GM12878 (cell line): ENCODE measurements at regions not wholly inside any gene's neighbourhood (a gene's known extent, or its start where the extent isn't known, plus 50 kb on each side); places are given as distances from the start of the nearest gene placed in this dataset.

ENCODE experiments used
- ATAC-seq: fragments of 200-7000 bp; cut with Tn5 transposase; 3 replicates; pipeline ENCODE4 v1.9.1; 2020; ENCODE audit warnings: mild to moderate bottlenecking, moderate library complexity
- BruUV-seq: library from RNA; stranded (reverse); fragments of 400-500 nt; replicated peaks from 2 replicates; lab custom pipeline; 2021; lab: Mats Ljungman, UMichigan
- CTCF ChIA-PET: fragments of 300-600 bp; sonication (Branson Sonifier 250); formaldehyde crosslinking; extraction: SDS; loops from one replicate; lab custom pipeline; 2021; ENCODE audit warnings: inconsistent platforms; lab: Yijun Ruan, JAX
- POLR2A ChIA-PET: fragments of 350-600 bp; formaldehyde crosslinking; extraction: SDS; loops from one replicate; lab custom pipeline; 2021; ENCODE audit warnings: inconsistent platforms; lab: Charles Lee
- RAD21 ChIA-PET: fragments of 300-600 bp; sonication (Branson Sonifier 250); formaldehyde crosslinking; loops from one replicate; lab custom pipeline; 2023; ENCODE audit warnings: antibody characterized with exemption; ENCODE audit not compliant: unreplicated experiment; lab: Charles Lee
- SMC1A ChIA-PET: fragments of 300-600 bp; sonication (Branson Sonifier 250); formaldehyde crosslinking; loops from one replicate; lab custom pipeline; 2023; ENCODE audit not compliant: unreplicated experiment, uncharacterized antibody; lab: Charles Lee
- DNase-seq: peaks from one replicate; pipeline ENCODE4 v3.0.0-alpha.2; 2011; ENCODE audit warnings: low read depth, low spot score
- FAIRE-seq: peaks from 3 replicates; lab custom pipeline; 2011; peaks lifted over from hg19 to GRCh38; lab: Jason Lieb, UNC
- H2AFZ ChIP-seq: 2 replicates; pipeline ENCODE4 v1.6.0; 2011; ENCODE audit warnings: low read depth, low read length, control low read depth; ENCODE audit not compliant: control insufficient read depth
- H3K27ac ChIP-seq: 2 replicates; pipeline ENCODE4 v1.5.1; 2011; ENCODE audit warnings: control low read depth; ENCODE audit not compliant: control insufficient read depth, insufficient read depth
- H3K27me3 ChIP-seq, 2 experiments: replicated peaks in 1 of 2; 2 replicates each; pipeline versions ENCODE4 v1.6.0 to v1.6.1; 2011; ENCODE audit warnings: low read length in 1 of 2; ENCODE audit not compliant: control insufficient read depth in 2 of 2, insufficient read depth in 2 of 2
- H3K36me3 ChIP-seq, 2 experiments: 2 replicates each; pipeline ENCODE4 v1.5.1; 2011; ENCODE audit warnings: low read length in 1 of 2; ENCODE audit not compliant: control insufficient read depth in 2 of 2, insufficient read depth in 2 of 2
- H3K4me1 ChIP-seq: 2 replicates; pipeline ENCODE4 v1.6.1; 2011; ENCODE audit warnings: mild to moderate bottlenecking, low read length, moderate library complexity, mixed read lengths; ENCODE audit not compliant: control insufficient read depth, insufficient read depth
- H3K4me2 ChIP-seq: 2 replicates; pipeline ENCODE4 v1.6.0; 2011; ENCODE audit warnings: control low read depth; ENCODE audit not compliant: control insufficient read depth, insufficient read depth
- H3K4me3 ChIP-seq: fragments of 200-600 bp; sonication (generic); 2 replicates; pipeline ENCODE4 v1.5.1; 2016
- H3K79me2 ChIP-seq: 2 replicates; pipeline ENCODE4 v1.6.0; 2011; ENCODE audit warnings: low read length; ENCODE audit not compliant: control insufficient read depth, insufficient read depth
- H3K9ac ChIP-seq: 2 replicates; pipeline ENCODE4 v1.8.0; 2011; ENCODE audit warnings: low read length, control low read depth, mixed read lengths; ENCODE audit not compliant: control insufficient read depth, insufficient read depth
- H3K9me3 ChIP-seq: replicated peaks from 3 replicates; pipeline ENCODE4 v1.5.1; 2011; ENCODE audit warnings: mild to moderate bottlenecking, low read length; ENCODE audit not compliant: control insufficient read depth, insufficient read depth
- H4K20me1 ChIP-seq: 2 replicates; pipeline ENCODE4 v1.6.0; 2011; ENCODE audit not compliant: control insufficient read depth, insufficient read depth
- ESRRA ChIP-seq: IDR thresholded peaks from 2 replicates; pipeline ENCODE4 v1.6.1; 2012; ENCODE audit warnings: mild to moderate bottlenecking, low read length, improper control_type of control experiment
- HDGF ChIP-seq: fragments of 450-650 bp; IDR thresholded peaks from 2 replicates; pipeline ENCODE4 v1.6.1; 2016; ENCODE audit warnings: antibody characterized with exemption
- NBN ChIP-seq: fragments of 450-650 bp; IDR thresholded peaks from 2 replicates; pipeline ENCODE4 v1.6.1; 2016
- NFIC ChIP-seq: IDR thresholded peaks from 2 replicates; pipeline ENCODE4 v1.6.1; 2012; ENCODE audit warnings: low read depth, mild to moderate bottlenecking, inconsistent platforms, low read length, moderate library complexity
- NFYB ChIP-seq: IDR thresholded peaks from 2 replicates; pipeline ENCODE4 v1.6.1; 2011; ENCODE audit warnings: low read depth, mild to moderate bottlenecking, low read length, improper control_type of control experiment, moderate library complexity; ENCODE audit not compliant: insufficient read depth
- RAD51 ChIP-seq: fragments of 450-650 bp; IDR thresholded peaks from 2 replicates; pipeline ENCODE4 v1.6.1; 2016; ENCODE audit warnings: moderate library complexity, mild to moderate bottlenecking, inconsistent platforms
- SIX5 ChIP-seq: IDR thresholded peaks from 2 replicates; pipeline ENCODE4 v1.6.1; 2011; ENCODE audit warnings: mild to moderate bottlenecking, low read depth, low read length, moderate library complexity; ENCODE audit not compliant: severe bottlenecking
- TCF7 ChIP-seq: IDR thresholded peaks from 2 replicates; pipeline ENCODE4 v1.6.1; 2014; ENCODE audit warnings: antibody characterized with exemption, borderline replicate concordance
- ZNF687 ChIP-seq: fragments of 450-650 bp; IDR thresholded peaks from 2 replicates; pipeline ENCODE4 v1.6.1; 2017; ENCODE audit warnings: mild to moderate bottlenecking, moderate library complexity
- WGBS: methylation state at CpG from one replicate; pipeline ENCODE4 v1.1.6; 2016; ENCODE audit warnings: low lambda C conversion rate; ENCODE audit not compliant: insufficient replicate concordance, insufficient coverage; ENCODE audit errors: missing lambda C conversion rate; 5-methylcytosine and 5-hydroxymethylcytosine counted together
- in situ Hi-C: fragments of 300-500 bp; cut with MboI; formaldehyde crosslinking; loops from 9 replicates; pipeline ENCODE4 v1.14.3; 2018; ENCODE audit warnings: mixed read lengths
- intact Hi-C: fragments of 100-400 bp; cut with micrococcal nuclease; formaldehyde crosslinking; loops from one replicate; pipeline ENCODE4 v1.14.2; 2022; ENCODE audit not compliant: unreplicated experiment
- TF ChIP-seq, protein P1 (sequence below): fragments of 450-650 bp; IDR thresholded peaks from 2 replicates; pipeline ENCODE4 v1.6.1; 2016; ENCODE audit warnings: mild to moderate bottlenecking

DNA sequence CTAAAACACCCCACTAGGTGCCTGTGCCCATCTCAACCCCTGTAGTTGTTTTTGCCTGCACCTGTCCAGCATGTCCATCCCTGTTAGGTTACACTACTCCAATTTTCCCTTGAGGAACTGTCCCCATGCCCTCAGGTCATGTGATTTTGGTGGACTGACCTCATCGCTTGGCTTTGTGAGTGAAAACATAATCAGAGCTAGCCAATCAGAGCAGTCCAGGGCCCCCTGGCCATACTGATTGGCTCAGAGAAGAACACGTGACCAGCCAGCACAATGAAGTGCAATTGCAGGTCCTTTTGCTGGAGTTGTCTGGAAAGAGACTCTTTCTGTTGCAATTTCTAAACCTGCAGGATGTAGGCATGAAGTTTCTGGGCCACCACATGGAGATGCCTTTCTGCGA is 303.3 kb upstream of the PROX1 start:
- no peak for FAIRE-seq
- H3K9me3 ChIP-seq, result no peaks in the 10 kb centered on the region
- WGBS, result 63% methylated on average over 3 of the region's 3 CpGs

GRCh38 chr1:213685992-213686582 is 301.7 kb upstream of the PROX1 start:
- intact Hi-C loops (no loop called here), in situ Hi-C loops (no loop called here)
- Histone ChIP-seq H3K4me2 (no peak overlapping the region), H3K4me1 (no peaks in the 10 kb centered on the region), H3K9me3 (no peaks in the 10 kb centered on the region), H3K79me2 (no peaks in the 10 kb centered on the region), H4K20me1 (no peaks in the 10 kb centered on the region), H3K27me3 (no peaks in the 10 kb centered on the region), H3K4me3 (no peak overlapping the region), H3K36me3 (no peaks in the 10 kb centered on the region), H3K9ac (no peak overlapping the region), H3K27ac (no peak overlapping the region), H2AFZ (no peak overlapping the region)
- 6% methylated on average over 2 of the region's 2 CpGs for WGBS
- ChIA-PET SMC1A (interaction anchor here (1.3 kb wide), 1 partner anchor 437 kb away, joined by 3 read pairs; no protein-coding TSS in a partner anchor), RAD21 (no interaction called here), CTCF (no interaction called here), POLR2A (no interaction called here)
- FAIRE-seq, result no peak
- BruUV-seq, result no TSS peak
- ATAC-seq, result no peak
- DNase-seq, result no peak
- TF ChIP-seq NFIC (no peak), HDGF (no peak), RAD51 (no peak), TCF7 (no peak), ZNF687 (no peak), NBN (no peak), SIX5 (no peak)
- TF ChIP-seq, protein P1, sequence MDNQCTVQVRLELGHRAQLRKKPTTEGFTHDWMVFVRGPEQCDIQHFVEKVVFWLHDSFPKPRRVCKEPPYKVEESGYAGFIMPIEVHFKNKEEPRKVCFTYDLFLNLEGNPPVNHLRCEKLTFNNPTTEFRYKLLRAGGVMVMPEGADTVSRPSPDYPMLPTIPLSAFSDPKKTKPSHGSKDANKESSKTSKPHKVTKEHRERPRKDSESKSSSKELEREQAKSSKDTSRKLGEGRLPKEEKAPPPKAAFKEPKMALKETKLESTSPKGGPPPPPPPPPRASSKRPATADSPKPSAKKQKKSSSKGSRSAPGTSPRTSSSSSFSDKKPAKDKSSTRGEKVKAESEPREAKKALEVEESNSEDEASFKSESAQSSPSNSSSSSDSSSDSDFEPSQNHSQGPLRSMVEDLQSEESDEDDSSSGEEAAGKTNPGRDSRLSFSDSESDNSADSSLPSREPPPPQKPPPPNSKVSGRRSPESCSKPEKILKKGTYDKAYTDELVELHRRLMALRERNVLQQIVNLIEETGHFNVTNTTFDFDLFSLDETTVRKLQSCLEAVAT, result no peak

More for the DNA sequence above, 303.3 kb upstream of the PROX1 start:
- no TSS peak for BruUV-seq
- ChIA-PET POLR2A (no interaction called here), RAD21 (no interaction called here), SMC1A (no interaction called here)
- no peak overlapping the region for H2AFZ ChIP-seq
- H3K4me3 ChIP-seq, result no peak overlapping the region
- no peaks in the 10 kb centered on the region for H3K4me1 ChIP-seq
- H3K79me2 ChIP-seq, result no peaks in the 10 kb centered on the region
- H3K27me3 ChIP-seq, result no peaks in the 10 kb centered on the region
- no peaks in the 10 kb centered on the region for H3K36me3 ChIP-seq
- no peak for ATAC-seq
- H4K20me1 ChIP-seq, result no peaks in the 10 kb centered on the region
- no peak overlapping the region for H3K4me2 ChIP-seq
- TF ChIP-seq NFYB (0 out of 2 replicates have a peak, but pooled peaks have one; percentile 22), ESRRA (no peak)
- TF ChIP-seq, all 136 proteins: peak for 1
- DNase-seq, result no peak
- H3K9ac ChIP-seq, result no peak overlapping the region
- intact Hi-C loops (no loop called here), in situ Hi-C loops (no loop called here)
- CTCF ChIA-PET, result no interaction called here
- H3K27ac ChIP-seq, result no peak overlapping the region
